ENCODE measurements at regions not wholly inside any gene's neighbourhood (a gene's known extent, or its start where the extent isn't known, plus 50 kb on each side); places are given as distances from the start of the nearest gene placed in this dataset.

DNA sequence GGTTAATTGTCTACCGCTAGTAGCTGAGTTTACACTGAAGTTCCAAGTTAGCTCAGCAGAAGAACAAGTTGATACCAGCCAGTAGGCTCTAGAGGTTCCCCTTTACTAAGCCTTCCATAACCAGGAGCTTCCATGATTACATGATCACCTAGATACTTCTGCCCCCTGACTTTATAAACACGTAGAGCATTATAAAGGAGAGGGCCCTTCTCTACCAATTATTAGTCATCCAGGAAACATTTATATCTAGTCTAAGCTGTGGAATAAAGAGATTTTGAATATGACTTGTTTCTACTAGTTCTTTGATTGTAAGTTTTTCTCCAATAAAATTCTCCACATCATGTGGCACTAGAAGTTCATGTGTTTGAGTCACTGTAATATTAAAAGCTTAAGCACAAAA is 818.1 kb upstream of the PCDH10 start (continued):
- TF ChIP-seq, protein P1, sequence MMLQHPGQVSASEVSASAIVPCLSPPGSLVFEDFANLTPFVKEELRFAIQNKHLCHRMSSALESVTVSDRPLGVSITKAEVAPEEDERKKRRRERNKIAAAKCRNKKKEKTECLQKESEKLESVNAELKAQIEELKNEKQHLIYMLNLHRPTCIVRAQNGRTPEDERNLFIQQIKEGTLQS (IDR thresholded peaks at IDR 0.05) = no peak
- TF ChIP-seq JUND (IDR thresholded peaks at IDR 0.05) = no peak

DNA sequence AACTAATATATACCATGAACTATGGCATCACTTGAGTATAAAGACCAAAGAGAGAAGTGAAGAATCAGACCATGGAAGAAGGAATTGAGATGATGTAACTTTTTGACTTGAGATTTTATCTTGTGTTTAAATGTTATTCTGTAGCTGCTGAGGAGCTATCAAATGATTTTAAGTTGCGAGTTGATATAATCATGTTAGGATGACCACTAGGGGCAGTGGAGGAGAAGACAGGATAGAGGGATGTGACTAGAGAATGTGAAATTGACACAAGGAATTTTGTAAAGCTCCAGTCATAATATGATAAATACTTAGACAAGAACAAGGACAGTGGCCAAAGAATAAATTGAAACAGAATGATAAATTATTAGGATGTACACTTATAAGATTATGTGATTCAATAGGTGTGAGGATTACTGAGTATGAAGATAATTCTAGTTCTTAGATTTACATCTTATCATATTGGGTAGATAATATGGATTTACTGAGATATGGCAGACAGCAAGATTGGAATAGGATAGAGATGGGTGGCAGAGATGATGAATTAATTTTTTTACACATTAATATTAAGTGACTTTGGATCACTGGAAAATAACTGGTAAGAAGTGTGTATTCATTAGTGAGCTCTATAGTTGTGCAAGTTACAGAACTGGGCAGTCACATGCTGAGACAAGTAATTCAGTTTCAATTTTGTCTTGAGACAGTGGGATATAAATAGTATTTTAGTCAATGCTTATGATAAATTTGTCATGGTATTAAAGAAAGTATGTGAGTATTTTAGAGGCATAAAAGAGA is 816.0 kb upstream of the PCDH10 start:
- DNase-seq (ENCODE audit: low spot score) = no peak
- no peaks in the 10 kb centered on the region for H3K9me3 ChIP-seq (ENCODE audit: control insufficient read depth in 4 of 4, low read length in 3 of 4)
- H3K9ac ChIP-seq (ENCODE audit: low read depth in 1 of 2, low read length in 2 of 2) = no peak overlapping the region
- 70% methylated on average over 1 of the region's 1 CpG for WGBS
- H3K4me3 ChIP-seq (ENCODE audit: low read depth in 1 of 3, low read length in 3 of 3) = no peak overlapping the region
- H3K27ac ChIP-seq (ENCODE audit: low read depth in 1 of 2, low read length in 2 of 2) = no peak overlapping the region
- no peaks in the 10 kb centered on the region for H3K27me3 ChIP-seq (ENCODE audit: control insufficient read depth in 4 of 4, insufficient read depth in 4 of 4, low read length in 3 of 4)
- TF ChIP-seq, protein P2, sequence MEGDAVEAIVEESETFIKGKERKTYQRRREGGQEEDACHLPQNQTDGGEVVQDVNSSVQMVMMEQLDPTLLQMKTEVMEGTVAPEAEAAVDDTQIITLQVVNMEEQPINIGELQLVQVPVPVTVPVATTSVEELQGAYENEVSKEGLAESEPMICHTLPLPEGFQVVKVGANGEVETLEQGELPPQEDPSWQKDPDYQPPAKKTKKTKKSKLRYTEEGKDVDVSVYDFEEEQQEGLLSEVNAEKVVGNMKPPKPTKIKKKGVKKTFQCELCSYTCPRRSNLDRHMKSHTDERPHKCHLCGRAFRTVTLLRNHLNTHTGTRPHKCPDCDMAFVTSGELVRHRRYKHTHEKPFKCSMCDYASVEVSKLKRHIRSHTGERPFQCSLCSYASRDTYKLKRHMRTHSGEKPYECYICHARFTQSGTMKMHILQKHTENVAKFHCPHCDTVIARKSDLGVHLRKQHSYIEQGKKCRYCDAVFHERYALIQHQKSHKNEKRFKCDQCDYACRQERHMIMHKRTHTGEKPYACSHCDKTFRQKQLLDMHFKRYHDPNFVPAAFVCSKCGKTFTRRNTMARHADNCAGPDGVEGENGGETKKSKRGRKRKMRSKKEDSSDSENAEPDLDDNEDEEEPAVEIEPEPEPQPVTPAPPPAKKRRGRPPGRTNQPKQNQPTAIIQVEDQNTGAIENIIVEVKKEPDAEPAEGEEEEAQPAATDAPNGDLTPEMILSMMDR (IDR thresholded peaks at IDR 0.05; ENCODE audit: low read depth, low read length, missing input control) = peak; percentile 12
- TF ChIP-seq, protein P3, sequence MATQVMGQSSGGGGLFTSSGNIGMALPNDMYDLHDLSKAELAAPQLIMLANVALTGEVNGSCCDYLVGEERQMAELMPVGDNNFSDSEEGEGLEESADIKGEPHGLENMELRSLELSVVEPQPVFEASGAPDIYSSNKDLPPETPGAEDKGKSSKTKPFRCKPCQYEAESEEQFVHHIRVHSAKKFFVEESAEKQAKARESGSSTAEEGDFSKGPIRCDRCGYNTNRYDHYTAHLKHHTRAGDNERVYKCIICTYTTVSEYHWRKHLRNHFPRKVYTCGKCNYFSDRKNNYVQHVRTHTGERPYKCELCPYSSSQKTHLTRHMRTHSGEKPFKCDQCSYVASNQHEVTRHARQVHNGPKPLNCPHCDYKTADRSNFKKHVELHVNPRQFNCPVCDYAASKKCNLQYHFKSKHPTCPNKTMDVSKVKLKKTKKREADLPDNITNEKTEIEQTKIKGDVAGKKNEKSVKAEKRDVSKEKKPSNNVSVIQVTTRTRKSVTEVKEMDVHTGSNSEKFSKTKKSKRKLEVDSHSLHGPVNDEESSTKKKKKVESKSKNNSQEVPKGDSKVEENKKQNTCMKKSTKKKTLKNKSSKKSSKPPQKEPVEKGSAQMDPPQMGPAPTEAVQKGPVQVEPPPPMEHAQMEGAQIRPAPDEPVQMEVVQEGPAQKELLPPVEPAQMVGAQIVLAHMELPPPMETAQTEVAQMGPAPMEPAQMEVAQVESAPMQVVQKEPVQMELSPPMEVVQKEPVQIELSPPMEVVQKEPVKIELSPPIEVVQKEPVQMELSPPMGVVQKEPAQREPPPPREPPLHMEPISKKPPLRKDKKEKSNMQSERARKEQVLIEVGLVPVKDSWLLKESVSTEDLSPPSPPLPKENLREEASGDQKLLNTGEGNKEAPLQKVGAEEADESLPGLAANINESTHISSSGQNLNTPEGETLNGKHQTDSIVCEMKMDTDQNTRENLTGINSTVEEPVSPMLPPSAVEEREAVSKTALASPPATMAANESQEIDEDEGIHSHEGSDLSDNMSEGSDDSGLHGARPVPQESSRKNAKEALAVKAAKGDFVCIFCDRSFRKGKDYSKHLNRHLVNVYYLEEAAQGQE (IDR thresholded peaks at IDR 0.05) = no peak
- TF ChIP-seq EGR1 (IDR thresholded peaks at IDR 0.05; ENCODE audit: low read depth in 2 of 2) (no peak), RXRA (IDR thresholded peaks at IDR 0.05) (no peak), GABPA (IDR thresholded peaks at IDR 0.05 in 1 of 2, conservative IDR thresholded peaks at IDR 0.05 in 1 of 2) (no peak), YY1 (IDR thresholded peaks at IDR 0.05) (no peak), RAD21 (IDR thresholded peaks at IDR 0.05) (peak in 1 of 2 donors; percentile 7), HNF4A (conservative IDR thresholded peaks at IDR 0.05) (no peak)
- TF ChIP-seq, protein P4, sequence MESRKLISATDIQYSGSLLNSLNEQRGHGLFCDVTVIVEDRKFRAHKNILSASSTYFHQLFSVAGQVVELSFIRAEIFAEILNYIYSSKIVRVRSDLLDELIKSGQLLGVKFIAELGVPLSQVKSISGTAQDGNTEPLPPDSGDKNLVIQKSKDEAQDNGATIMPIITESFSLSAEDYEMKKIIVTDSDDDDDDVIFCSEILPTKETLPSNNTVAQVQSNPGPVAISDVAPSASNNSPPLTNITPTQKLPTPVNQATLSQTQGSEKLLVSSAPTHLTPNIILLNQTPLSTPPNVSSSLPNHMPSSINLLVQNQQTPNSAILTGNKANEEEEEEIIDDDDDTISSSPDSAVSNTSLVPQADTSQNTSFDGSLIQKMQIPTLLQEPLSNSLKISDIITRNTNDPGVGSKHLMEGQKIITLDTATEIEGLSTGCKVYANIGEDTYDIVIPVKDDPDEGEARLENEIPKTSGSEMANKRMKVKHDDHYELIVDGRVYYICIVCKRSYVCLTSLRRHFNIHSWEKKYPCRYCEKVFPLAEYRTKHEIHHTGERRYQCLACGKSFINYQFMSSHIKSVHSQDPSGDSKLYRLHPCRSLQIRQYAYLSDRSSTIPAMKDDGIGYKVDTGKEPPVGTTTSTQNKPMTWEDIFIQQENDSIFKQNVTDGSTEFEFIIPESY (IDR thresholded peaks at IDR 0.05) = no peak
- no peaks in the 10 kb centered on the region for H3K36me3 ChIP-seq (ENCODE audit: control insufficient read depth in 4 of 4, insufficient read depth in 3 of 4, low read depth in 1 of 4, low read length in 3 of 4)
- no peaks in the 10 kb centered on the region for H3K4me1 ChIP-seq (ENCODE audit: control insufficient read depth in 4 of 4, insufficient read depth in 4 of 4, low read length in 3 of 4)

DNA sequence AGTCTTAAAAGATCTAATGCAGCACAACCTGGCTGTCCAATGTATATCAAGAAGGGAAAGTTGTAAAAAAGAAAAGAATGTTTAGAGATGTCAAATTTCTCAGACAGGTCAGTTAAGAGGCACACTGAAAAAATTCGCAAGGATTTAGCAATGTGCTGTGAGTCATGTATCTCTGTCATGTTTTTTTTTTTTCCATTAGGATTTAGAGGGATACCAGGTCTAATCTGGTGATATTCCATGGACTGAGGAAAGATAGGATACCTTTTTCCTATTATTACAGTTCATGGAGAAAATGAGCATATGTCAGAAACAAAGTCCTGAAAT is 815.4 kb upstream of the PCDH10 start:
- H3K27me3 ChIP-seq (ENCODE audit: control insufficient read depth in 4 of 4, insufficient read depth in 4 of 4, low read length in 3 of 4) = no peaks in the 10 kb centered on the region
- H3K4me1 ChIP-seq (ENCODE audit: control insufficient read depth in 4 of 4, insufficient read depth in 4 of 4, low read length in 3 of 4) = no peaks in the 10 kb centered on the region
- no peaks in the 10 kb centered on the region for H3K36me3 ChIP-seq (ENCODE audit: control insufficient read depth in 4 of 4, insufficient read depth in 3 of 4, low read depth in 1 of 4, low read length in 3 of 4)
- WGBS = 65% methylated on average over 1 of the region's 1 CpG
- no peak overlapping the region for H3K27ac ChIP-seq (ENCODE audit: low read depth in 1 of 2, low read length in 2 of 2)
- no peak overlapping the region for H3K4me3 ChIP-seq (ENCODE audit: low read depth in 1 of 3, low read length in 3 of 3)
- no peak overlapping the region for H3K9ac ChIP-seq (ENCODE audit: low read depth in 1 of 2, low read length in 2 of 2)
- no peak for DNase-seq (ENCODE audit: low spot score)
- H3K9me3 ChIP-seq (ENCODE audit: control insufficient read depth in 4 of 4, low read length in 3 of 4) = no peaks in the 10 kb centered on the region
- TF ChIP-seq, protein P4 (IDR thresholded peaks at IDR 0.05) = no peak
- TF ChIP-seq NR2F2 (IDR thresholded peaks at IDR 0.05) = no peak
- TF ChIP-seq SP1 (IDR thresholded peaks at IDR 0.05) = no peak
- TF ChIP-seq TAF1 (conservative IDR thresholded peaks at IDR 0.05) = no peak
- no peak for TF ChIP-seq GABPA (IDR thresholded peaks at IDR 0.05 in 1 of 2, conservative IDR thresholded peaks at IDR 0.05 in 1 of 2)
- TF ChIP-seq, protein P2 (IDR thresholded peaks at IDR 0.05; ENCODE audit: low read depth, low read length, missing input control) = no peak
- TF ChIP-seq RXRA (IDR thresholded peaks at IDR 0.05) = no peak
- no peak for TF ChIP-seq FOXA1 (IDR thresholded peaks at IDR 0.05)
- no peak for TF ChIP-seq EGR1 (IDR thresholded peaks at IDR 0.05; ENCODE audit: low read depth in 2 of 2)
- TF ChIP-seq, protein P1 (IDR thresholded peaks at IDR 0.05) = no peak

Measured in liver (tissue), 8 donors.